ENCODE measurements at regions not wholly inside any gene's neighbourhood (a gene's known extent, or its start where the extent isn't known, plus 50 kb on each side); places are given as distances from the start of the nearest gene placed in this dataset.

- Histone ChIP-seq H3K9ac (ENCODE audit: extremely low read depth, insufficient read length, low read length) (no peak overlapping the region), H3K56ac (ENCODE audit: insufficient read length, low read depth, low read length) (no peak overlapping the region), H3K79me1 (ENCODE audit: insufficient read depth, low read depth, low read length, poor library complexity, severe bottlenecking) (no peaks in the 10 kb centered on the region), H3K23ac (ENCODE audit: insufficient read length, low read depth, low read length) (no peak overlapping the region), H2BK120ac (ENCODE audit: low read depth, low read length, poor library complexity, severe bottlenecking) (no peak overlapping the region), H4K20me1 (ENCODE audit: control insufficient read depth, insufficient read depth, insufficient read length) (no peaks in the 10 kb centered on the region), H3K79me2 (ENCODE audit: insufficient read depth, low read length) (no peaks in the 10 kb centered on the region), H2AFZ (ENCODE audit: low read length) (no peak overlapping the region), H4K91ac (ENCODE audit: insufficient read length, low read depth, low read length) (no peak overlapping the region), H2BK20ac (ENCODE audit: low read depth, low read length, poor library complexity, severe bottlenecking) (no peak overlapping the region), H3K27me3 (ENCODE audit: insufficient read depth, low read length) (no peaks in the 10 kb centered on the region), H3K4me2 (ENCODE audit: insufficient read depth, insufficient read length, low read length) (no peak overlapping the region), H3T11ph (ENCODE audit: low read length) (no peak overlapping the region), H3K4me1 (ENCODE audit: insufficient read depth, low read length) (0 out of 2 replicates have a peak, but pooled peaks cover 6% of the 10 kb centered on the region), H4K8ac (replicated peaks; ENCODE audit: insufficient read length, low read depth, low read length) (no peak overlapping the region), H3K27ac (ENCODE audit: insufficient read length, low read depth, low read length) (no peak overlapping the region), H2BK5ac (ENCODE audit: insufficient read length, low read length) (no peak overlapping the region), H2AK5ac (ENCODE audit: insufficient read length, low read length) (no peak overlapping the region), H3K23me2 (ENCODE audit: insufficient read length, low read depth, low read length, poor library complexity, severe bottlenecking) (no peaks in the 10 kb centered on the region), H4K5ac (ENCODE audit: insufficient read length, low read depth, low read length) (no peak overlapping the region), H2BK12ac (ENCODE audit: insufficient read length, low read depth, low read length) (no peak overlapping the region), H3K4ac (ENCODE audit: low read depth, low read length) (no peak overlapping the region), H3K14ac (ENCODE audit: insufficient read depth, low read length) (no peak overlapping the region), H2BK15ac (ENCODE audit: low read depth, low read length) (no peak overlapping the region), H3K18ac (ENCODE audit: insufficient read length, low read depth, low read length) (no peak overlapping the region), H3K9me3 (ENCODE audit: control insufficient read depth, low read depth, low read length) (no peaks in the 10 kb centered on the region)
- no peak for DNase-seq
- H3K27ac Mint-ChIP-seq = no peak overlapping the region
- no peaks in the 10 kb centered on the region for H3K9me3 Mint-ChIP-seq
- TF ChIP-seq CTCF (conservative IDR thresholded peaks at IDR 0.05) = no peak
- peaks cover 2% of the 10 kb centered on the region; the same call in 1 of the 2 replicates for H3K27me3 Mint-ChIP-seq (ENCODE audit: low read depth)
- H3K4me3 Mint-ChIP-seq = no peak overlapping the region
- no peaks in the 10 kb centered on the region for H3K36me3 Mint-ChIP-seq (ENCODE audit: insufficient read depth in 1 of 3, low read depth in 3 of 3)
- peaks cover 30 to 37% of the 10 kb centered on the region in 2 experiments for H3K4me1 Mint-ChIP-seq
- WGBS (ENCODE audit: extremely low coverage, insufficient read length, low lambda C conversion rate) = no CpG with 5 or more reads among the region's 7 CpGs
These were observed 85.8 kb upstream of the PCDH8 start for GRCh38 chr13:52934258-52934657.
